Caco-2 (cell line): ENCODE measurements at regions not wholly inside any gene's neighbourhood (a gene's known extent, or its start where the extent isn't known, plus 50 kb on each side); places are given as distances from the start of the nearest gene placed in this dataset.

Experiments
- BruUV-seq: library from RNA; stranded (reverse); fragments of 400-500 nt; replicated peaks from 2 replicates; lab custom pipeline; 2021; lab: Mats Ljungman, UMichigan
- CTCF ChIA-PET: fragments of 300-600 bp; sonication (Branson Sonifier 250); formaldehyde crosslinking; loops from one replicate; lab custom pipeline; 2022; ENCODE audit warnings: antibody characterized with exemption; lab: Charles Lee
- POLR2A ChIA-PET: fragments of 300-600 bp; sonication (Branson Sonifier 250); formaldehyde crosslinking; loops from one replicate; lab custom pipeline; 2022; ENCODE audit warnings: antibody characterized with exemption; lab: Charles Lee
- DNase-seq, 2 experiments: peaks; one replicate each; pipeline versions ENCODE4 v3.0.0 to v3.0.0-alpha.2; 2020 to 2022
- H3K27me3 ChIP-seq: replicated peaks from 2 replicates; pipeline ENCODE4 v1.6.0; 2011; ENCODE audit warnings: low read length; ENCODE audit not compliant: control insufficient read depth, insufficient read depth
- H3K36me3 ChIP-seq: 2 replicates; pipeline ENCODE4 v1.5.1; 2011; ENCODE audit warnings: low read length; ENCODE audit not compliant: control insufficient read depth, insufficient read depth
- H3K4me1 ChIP-seq: fragments of 250-450 bp; sonication (Bioruptor Pico); 2 replicates; pipeline ENCODE4 v1.5.1; 2020; ENCODE audit warnings: mild to moderate bottlenecking
- H3K4me3 ChIP-seq: 2 replicates; pipeline ENCODE4 v1.5.1; 2011; ENCODE audit warnings: low read depth, mild to moderate bottlenecking, control low read depth, low read length
- H3K9me3 ChIP-seq: fragments of 250-450 bp; sonication (Bioruptor Pico); 2 replicates; pipeline ENCODE4 v1.5.1; 2020; ENCODE audit warnings: mild to moderate bottlenecking, moderate library complexity
- H3K27ac Mint-ChIP-seq: one replicate; pipeline ENCODE4 v1.8.0; 2022; ENCODE audit warnings: mixed read lengths; ENCODE audit not compliant: unreplicated experiment
- H3K27me3 Mint-ChIP-seq: one replicate; pipeline ENCODE4 v1.8.0; 2022; ENCODE audit warnings: mixed read lengths; ENCODE audit not compliant: insufficient read depth, unreplicated experiment
- H3K36me3 Mint-ChIP-seq: one replicate; pipeline ENCODE4 v1.8.0; 2022; ENCODE audit warnings: mild to moderate bottlenecking, mixed read lengths; ENCODE audit not compliant: insufficient read depth, unreplicated experiment
- H3K4me1 Mint-ChIP-seq: one replicate; pipeline ENCODE4 v1.8.0; 2022; ENCODE audit warnings: low read depth, mixed read lengths; ENCODE audit not compliant: unreplicated experiment
- H3K4me3 Mint-ChIP-seq: one replicate; pipeline ENCODE4 v1.8.0; 2022; ENCODE audit warnings: mild to moderate bottlenecking, moderate library complexity, mixed read lengths; ENCODE audit not compliant: unreplicated experiment
- H3K9me3 Mint-ChIP-seq: one replicate; pipeline ENCODE4 v1.8.0; 2022; ENCODE audit warnings: mixed read lengths; ENCODE audit not compliant: unreplicated experiment
- CTCF ChIP-seq, 2 experiments: fragments of 200-600 bp in 1 of 2; IDR thresholded peaks; 1 replicate in 1 of 2; 2 replicates in 1 of 2; pipeline versions ENCODE4 v1.5.1 to v1.8.0; 2011 to 2022; ENCODE audit warnings: antibody characterized with exemption in 1 of 2, control low read depth in 1 of 2, inconsistent platforms in 1 of 2, low read depth in 1 of 2, low read length in 1 of 2, mild to moderate bottlenecking in 1 of 2, moderate library complexity in 1 of 2; ENCODE audit not compliant: insufficient read depth in 1 of 2, severe bottlenecking in 1 of 2, unreplicated experiment in 1 of 2
- intact Hi-C: fragments of 100-400 bp; cut with micrococcal nuclease; formaldehyde crosslinking; loops from one replicate; pipeline ENCODE4 v1.10.0; 2022; ENCODE audit not compliant: unreplicated experiment

DNA sequence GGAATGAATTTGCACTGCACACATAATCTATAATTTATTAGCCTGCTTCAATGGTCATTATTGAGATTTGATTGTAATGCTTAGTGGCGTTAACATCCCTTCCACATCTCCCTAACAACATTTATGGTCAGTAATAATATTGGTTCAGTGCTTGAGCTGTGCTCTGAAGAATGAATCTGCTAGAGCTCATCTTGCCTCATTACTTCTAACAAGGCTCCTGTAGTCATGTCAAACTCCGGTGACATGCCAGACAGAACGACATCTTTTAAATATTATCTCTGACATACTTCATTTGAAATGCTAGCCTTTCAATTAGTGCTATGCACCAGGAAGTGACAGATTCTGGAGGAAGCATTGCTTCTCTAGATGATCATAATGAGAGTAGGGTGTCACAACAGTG lies 240.3 kb upstream of the BTBD3 start:
- intact Hi-C loops: loop anchor here (2.0 to 5.0 kb wide), 6 partner anchors 145 to 609 kb away; no protein-coding TSS in a partner anchor
- H3K27ac Mint-ChIP-seq: no peak overlapping the region
- CTCF ChIA-PET: no interaction called here
- H3K9me3 ChIP-seq: no peaks in the 10 kb centered on the region
- DNase-seq: no peak
- H3K9me3 Mint-ChIP-seq: no peaks in the 10 kb centered on the region
- H3K27me3 Mint-ChIP-seq: peaks cover 7% of the 10 kb centered on the region
- H3K27me3 ChIP-seq: no peaks in the 10 kb centered on the region
- POLR2A ChIA-PET: interaction anchor here (0.6 kb wide), 1 partner anchor 587 kb away, joined by 5 read pairs; no protein-coding TSS in a partner anchor
- H3K4me1 Mint-ChIP-seq: peaks cover 8% of the 10 kb centered on the region
- no peak for TF ChIP-seq CTCF (IDR thresholded peaks at IDR 0.05; ENCODE audit: insufficient read depth in 1 of 2, low read depth in 1 of 2, low read length in 1 of 2, severe bottlenecking in 1 of 2, unreplicated experiment in 1 of 2)
- no peaks in the 10 kb centered on the region for H3K36me3 ChIP-seq
- BruUV-seq: no TSS peak
- H3K4me1 ChIP-seq: peaks cover 3% of the 10 kb centered on the region
- no peak overlapping the region for H3K4me3 Mint-ChIP-seq
- H3K4me3 ChIP-seq: no peak overlapping the region
- H3K36me3 Mint-ChIP-seq: no peaks in the 10 kb centered on the region

DNA sequence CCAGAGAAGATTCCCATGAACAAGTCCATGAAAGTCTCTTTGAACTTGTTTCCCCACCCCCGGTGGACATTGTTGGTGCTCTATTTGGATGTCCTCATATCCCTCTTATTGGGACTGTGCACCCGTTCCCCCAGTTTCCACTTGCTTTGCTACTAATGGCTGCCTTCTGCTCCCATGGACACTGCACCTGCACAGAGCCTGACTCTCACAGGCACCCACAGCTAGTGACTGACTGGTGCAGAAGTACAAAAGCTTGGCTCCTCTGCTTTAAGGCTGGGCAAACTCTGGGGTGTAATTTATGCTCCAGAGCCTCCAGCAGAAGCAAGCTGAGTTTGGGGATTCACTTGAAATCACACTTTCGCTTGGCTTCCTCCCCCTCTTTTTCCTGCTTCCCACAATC lies 239.9 kb upstream of the BTBD3 start:
- DNase-seq: no peak
- no peaks in the 10 kb centered on the region for H3K9me3 Mint-ChIP-seq
- intact Hi-C loops: loop anchor here (2.0 to 5.0 kb wide), 6 partner anchors 144 to 609 kb away; no protein-coding TSS in a partner anchor
- TF ChIP-seq CTCF (IDR thresholded peaks at IDR 0.05; ENCODE audit: insufficient read depth in 1 of 2, low read depth in 1 of 2, low read length in 1 of 2, severe bottlenecking in 1 of 2, unreplicated experiment in 1 of 2): no peak
- POLR2A ChIA-PET: no interaction called here
- CTCF ChIA-PET: no interaction called here
- Histone ChIP-seq H3K27me3 (no peaks in the 10 kb centered on the region), H3K4me1 (peaks cover 5% of the 10 kb centered on the region), H3K4me3 (no peak overlapping the region), H3K36me3 (no peaks in the 10 kb centered on the region), H3K9me3 (no peaks in the 10 kb centered on the region)
- H3K27me3 Mint-ChIP-seq: peaks cover 7% of the 10 kb centered on the region
- H3K27ac Mint-ChIP-seq: no peak overlapping the region
- BruUV-seq: no TSS peak
- H3K4me1 Mint-ChIP-seq: peaks cover 11% of the 10 kb centered on the region
- H3K4me3 Mint-ChIP-seq: no peak overlapping the region
- H3K36me3 Mint-ChIP-seq: no peaks in the 10 kb centered on the region

DNA sequence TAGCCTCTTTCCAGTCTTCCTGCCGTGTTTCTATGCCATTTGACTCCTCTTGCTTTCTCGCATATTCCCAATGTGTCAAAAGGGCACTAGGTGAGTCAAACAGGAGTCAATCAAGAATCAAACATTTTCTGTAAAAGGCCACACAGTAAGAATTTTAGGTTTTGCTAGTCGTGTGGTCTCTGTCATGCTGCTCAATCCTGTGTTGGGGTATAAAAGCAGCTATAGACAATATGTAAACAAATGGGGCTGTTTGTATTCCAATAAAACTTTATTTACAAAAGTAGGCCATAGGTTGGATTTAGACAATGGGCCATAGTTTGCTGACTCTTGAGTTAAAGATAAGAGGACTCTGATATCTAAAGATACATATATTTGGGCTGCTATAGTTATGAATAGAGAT lies 235.4 kb upstream of the BTBD3 start:
- Histone ChIP-seq H3K4me1 (peaks cover 8% of the 10 kb centered on the region), H3K9me3 (no peaks in the 10 kb centered on the region), H3K4me3 (no peak overlapping the region), H3K27me3 (no peaks in the 10 kb centered on the region), H3K36me3 (no peaks in the 10 kb centered on the region)
- Mint-ChIP-seq H3K4me1 (peaks cover 14% of the 10 kb centered on the region), H3K27ac (no peak overlapping the region), H3K27me3 (no peaks in the 10 kb centered on the region), H3K4me3 (no peak overlapping the region), H3K36me3 (no peaks in the 10 kb centered on the region), H3K9me3 (no peaks in the 10 kb centered on the region)
- CTCF ChIA-PET: no interaction called here
- POLR2A ChIA-PET: no interaction called here
- no peak for TF ChIP-seq CTCF (IDR thresholded peaks at IDR 0.05; ENCODE audit: insufficient read depth in 1 of 2, low read depth in 1 of 2, low read length in 1 of 2, severe bottlenecking in 1 of 2, unreplicated experiment in 1 of 2)
- DNase-seq: no peak
- intact Hi-C loops: loop anchor here (10.0 kb wide), 1 partner anchor 113 kb away; no protein-coding TSS in a partner anchor
- BruUV-seq: no TSS peak
